Thoracic aorta (tissue), 2 donors: ENCODE measurements at regions not wholly inside any gene's neighbourhood (a gene's known extent, or its start where the extent isn't known, plus 50 kb on each side); places are given as distances from the start of the nearest gene placed in this dataset.

Experiments
- ATAC-seq: fragments of 150-250 bp; one replicate; pipeline ENCODE4 v1.8.0; 2017; ENCODE audit warnings: low read depth; ENCODE audit not compliant: insufficient number of reproducible peaks, low FRiP score
- DNase-seq: peaks from one replicate; pipeline ENCODE4 v3.0.0-alpha.2; 2020; ENCODE audit warnings: low spot score
- H3K27ac ChIP-seq, 2 donors: fragments of 200-600 bp; sonication (generic); 1 replicate in 1 of 2; 2 replicates in 1 of 2; pipeline ENCODE4 v1.5.1; 2016; ENCODE audit warnings: mild to moderate bottlenecking in 2 of 2, moderate library complexity in 2 of 2
- H3K27me3 ChIP-seq: fragments of 200-600 bp; sonication (generic); replicated peaks from 2 replicates; pipeline ENCODE4 v1.6.0; 2016; ENCODE audit warnings: mild to moderate bottlenecking; ENCODE audit not compliant: insufficient read depth
- H3K36me3 ChIP-seq: fragments of 200-600 bp; sonication (generic); one replicate; pipeline ENCODE4 v1.5.1; 2016
- H3K4me1 ChIP-seq, 2 donors: fragments of 200-600 bp; sonication (generic); 1 replicate in 1 of 2; 2 replicates in 1 of 2; pipeline versions ENCODE4 v1.5.1 to v1.6.0; 2016; ENCODE audit warnings: low read depth in 2 of 2, mild to moderate bottlenecking in 1 of 2; ENCODE audit not compliant: control insufficient read depth in 1 of 2
- H3K4me3 ChIP-seq: fragments of 200-600 bp; sonication (generic); 2 replicates; pipeline ENCODE4 v1.5.1; 2016; ENCODE audit warnings: mild to moderate bottlenecking
- H3K9me3 ChIP-seq: fragments of 200-600 bp; sonication (generic); 2 replicates; pipeline ENCODE4 v1.5.1; 2016
- TF ChIP-seq, protein P1 (sequence below): fragments of 200-600 bp; sonication (generic); IDR thresholded peaks from one replicate; pipeline ENCODE4 v1.5.1; 2019; ENCODE audit warnings: antibody characterized with exemption

DNA sequence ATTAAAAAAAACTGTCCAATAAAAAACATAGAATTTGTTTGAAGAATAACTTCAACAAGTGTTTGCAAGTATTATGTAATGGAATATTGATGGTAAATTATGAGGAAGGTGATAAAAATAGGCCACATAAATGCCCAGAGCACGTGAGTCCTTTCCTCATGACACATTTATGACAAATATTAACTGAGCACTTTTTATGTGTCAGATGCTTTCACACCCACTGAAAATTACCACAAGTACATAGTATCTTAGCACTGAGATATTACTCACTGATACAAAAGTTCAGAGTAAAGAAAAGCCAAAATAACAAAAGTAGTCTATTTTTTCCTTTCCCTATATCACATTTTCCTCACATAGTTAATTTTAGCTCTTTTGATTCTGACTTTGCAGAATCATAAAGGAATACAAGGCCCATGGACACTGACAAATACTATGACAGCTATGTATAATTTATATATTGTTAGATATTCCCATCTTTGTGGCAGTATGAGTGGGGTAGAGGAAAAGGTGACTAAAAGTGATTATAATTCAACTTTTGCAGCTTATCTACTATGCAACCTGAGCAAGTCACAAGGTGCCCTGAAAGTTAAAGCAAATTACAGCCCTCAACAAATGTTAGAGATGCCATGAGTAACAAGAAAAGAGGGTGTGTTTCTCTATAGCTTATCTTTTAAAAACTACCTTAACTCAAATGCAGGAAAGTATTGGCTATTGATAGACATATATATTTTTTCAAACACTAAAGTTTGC is 80.7 kb downstream of the RBMY1D start:
- no peak overlapping the region for H3K4me3 ChIP-seq
- no peaks in the 10 kb centered on the region for H3K36me3 ChIP-seq
- no peaks in the 10 kb centered on the region for H3K9me3 ChIP-seq
- no peaks in the 10 kb centered on the region for H3K27me3 ChIP-seq
- no peaks in the 10 kb centered on the region for H3K4me1 ChIP-seq
- TF ChIP-seq, protein P1, sequence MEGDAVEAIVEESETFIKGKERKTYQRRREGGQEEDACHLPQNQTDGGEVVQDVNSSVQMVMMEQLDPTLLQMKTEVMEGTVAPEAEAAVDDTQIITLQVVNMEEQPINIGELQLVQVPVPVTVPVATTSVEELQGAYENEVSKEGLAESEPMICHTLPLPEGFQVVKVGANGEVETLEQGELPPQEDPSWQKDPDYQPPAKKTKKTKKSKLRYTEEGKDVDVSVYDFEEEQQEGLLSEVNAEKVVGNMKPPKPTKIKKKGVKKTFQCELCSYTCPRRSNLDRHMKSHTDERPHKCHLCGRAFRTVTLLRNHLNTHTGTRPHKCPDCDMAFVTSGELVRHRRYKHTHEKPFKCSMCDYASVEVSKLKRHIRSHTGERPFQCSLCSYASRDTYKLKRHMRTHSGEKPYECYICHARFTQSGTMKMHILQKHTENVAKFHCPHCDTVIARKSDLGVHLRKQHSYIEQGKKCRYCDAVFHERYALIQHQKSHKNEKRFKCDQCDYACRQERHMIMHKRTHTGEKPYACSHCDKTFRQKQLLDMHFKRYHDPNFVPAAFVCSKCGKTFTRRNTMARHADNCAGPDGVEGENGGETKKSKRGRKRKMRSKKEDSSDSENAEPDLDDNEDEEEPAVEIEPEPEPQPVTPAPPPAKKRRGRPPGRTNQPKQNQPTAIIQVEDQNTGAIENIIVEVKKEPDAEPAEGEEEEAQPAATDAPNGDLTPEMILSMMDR = no peak
- DNase-seq (no peak), ATAC-seq (no peak)
- H3K27ac ChIP-seq = no peak overlapping the region

DNA sequence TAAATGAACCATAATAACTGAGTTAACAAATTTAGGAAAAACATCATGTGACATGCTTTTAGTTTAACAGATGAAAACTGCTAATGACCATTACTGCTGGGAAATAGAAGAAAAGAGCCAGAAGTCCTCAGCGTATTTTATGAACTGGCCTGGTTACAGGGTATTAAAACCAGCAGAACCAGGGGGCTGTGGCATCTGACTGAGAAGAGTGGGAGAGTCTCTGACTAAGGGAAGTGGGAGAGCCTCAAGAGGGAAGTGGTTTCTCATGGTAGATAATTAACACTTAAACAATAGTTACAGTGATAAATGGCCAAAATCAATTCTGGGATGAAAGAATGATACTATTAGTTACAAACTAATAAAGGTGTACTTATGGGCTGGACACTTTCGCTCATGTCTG is 79.8 kb downstream of the RBMY1D start:
- no peaks in the 10 kb centered on the region for H3K4me1 ChIP-seq
- ATAC-seq (no peak), DNase-seq (no peak)
- no peak overlapping the region for H3K27ac ChIP-seq
- H3K9me3 ChIP-seq = no peaks in the 10 kb centered on the region
- no peak overlapping the region for H3K4me3 ChIP-seq
- H3K36me3 ChIP-seq = no peaks in the 10 kb centered on the region
- TF ChIP-seq, protein P1 = no peak
- no peaks in the 10 kb centered on the region for H3K27me3 ChIP-seq

DNA sequence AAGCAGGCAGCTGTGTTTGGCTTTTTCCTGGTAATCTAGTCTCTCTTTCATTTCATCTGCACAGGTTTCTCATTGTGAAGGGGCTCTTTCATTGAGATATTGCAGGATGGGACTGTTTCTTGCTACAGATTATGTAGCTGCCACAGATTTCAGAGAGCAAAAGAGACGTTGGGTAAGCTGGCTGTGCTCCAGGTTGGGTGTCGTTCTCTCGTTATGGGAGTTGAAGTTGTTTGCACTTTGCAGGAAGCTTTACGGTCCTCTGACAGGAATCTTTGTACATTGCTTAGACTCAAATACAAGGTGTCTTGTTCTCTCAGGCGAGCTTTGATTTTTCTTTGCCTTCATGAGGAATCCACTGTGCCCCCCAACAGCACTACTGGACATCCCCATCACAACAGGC is 72.4 kb downstream of the RBMY1D start:
- DNase-seq (no peak), ATAC-seq (no peak)

DNA sequence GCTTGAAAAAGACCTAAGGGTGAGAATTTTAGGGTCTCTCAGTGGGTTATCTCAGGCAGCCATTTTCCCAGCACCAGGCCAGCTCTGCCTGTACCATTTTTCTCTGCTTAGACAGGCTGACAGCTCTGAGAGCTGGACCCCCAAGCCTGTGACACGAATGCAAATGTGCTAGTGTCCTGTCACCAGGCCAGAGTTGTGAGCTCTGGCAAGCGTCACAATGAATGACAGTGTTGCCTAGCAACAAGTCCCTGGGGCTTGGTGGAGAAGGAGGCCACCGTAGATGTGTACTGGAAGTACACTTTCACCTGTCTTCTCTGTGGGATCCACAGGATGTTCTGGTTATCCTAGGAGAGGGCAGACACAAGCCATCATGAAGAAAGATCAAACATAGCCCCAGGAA is 66.7 kb downstream of the RBMY1D start:
- Histone ChIP-seq H3K36me3 (no peaks in the 10 kb centered on the region), H3K27me3 (no peaks in the 10 kb centered on the region), H3K4me3 (no peak overlapping the region), H3K4me1 (no peaks in the 10 kb centered on the region), H3K9me3 (no peaks in the 10 kb centered on the region), H3K27ac (no peak overlapping the region)
- TF ChIP-seq, protein P1 = no peak
- ATAC-seq (no peak), DNase-seq (no peak)

More for the DNA sequence above, 72.4 kb downstream of the RBMY1D start:
- no peaks in the 10 kb centered on the region for H3K4me1 ChIP-seq
- H3K36me3 ChIP-seq = no peaks in the 10 kb centered on the region
- TF ChIP-seq, protein P1 = no peak
- no peaks in the 10 kb centered on the region for H3K9me3 ChIP-seq
- no peak overlapping the region for H3K27ac ChIP-seq
- no peaks in the 10 kb centered on the region for H3K27me3 ChIP-seq
- no peak overlapping the region for H3K4me3 ChIP-seq
